Ovary (tissue), 7 donors: ENCODE measurements at regions not wholly inside any gene's neighbourhood (a gene's known extent, or its start where the extent isn't known, plus 50 kb on each side); places are given as distances from the start of the nearest gene placed in this dataset.

ENCODE experiments used
- DNase-seq, 5 donors: peaks; one replicate each; pipeline ENCODE4 v3.0.0-alpha.2; 2019 to 2020
- H3K27ac ChIP-seq, 2 donors: fragments of 200-600 bp; one replicate each; pipeline versions ENCODE4 v1.5.1 to v1.8.0; 2019 to 2022
- H3K27me3 ChIP-seq: fragments of 200-600 bp; one replicate; pipeline ENCODE4 v1.8.0; 2022
- H3K36me3 ChIP-seq: fragments of 200-600 bp; sonication (generic); one replicate; pipeline ENCODE4 v1.5.1; 2019
- H3K4me1 ChIP-seq: one replicate; pipeline ENCODE4 v1.8.1; 2013; ENCODE audit warnings: mild to moderate bottlenecking, moderate library complexity; ENCODE audit not compliant: insufficient read depth
- H3K4me3 ChIP-seq: fragments of 200-600 bp; sonication (generic); one replicate; pipeline ENCODE4 v1.5.1; 2017
- H3K9me3 ChIP-seq, 2 donors: fragments of 200-600 bp in 1 of 2; sonication (generic) in 1 of 2; one replicate each; pipeline versions ENCODE4 v1.5.1 to v1.8.1; 2013 to 2019; ENCODE audit warnings: mild to moderate bottlenecking in 1 of 2, moderate library complexity in 1 of 2
- CTCF ChIP-seq, 3 donors: fragments of 450-650 bp in 2 of 3; fragments of 200-600 bp in 1 of 3; IDR thresholded peaks; one replicate each; pipeline versions ENCODE4 v1.5.1 to v1.8.0; 2016 to 2022; ENCODE audit warnings: antibody characterized with exemption in 3 of 3, mild to moderate bottlenecking in 1 of 3
- EP300 ChIP-seq: sonication (generic); formaldehyde crosslinking; IDR thresholded peaks from one replicate; pipeline ENCODE4 v1.6.1; 2017; ENCODE audit warnings: antibody characterized with exemption
- POLR2A ChIP-seq: fragments of 450-650 bp; IDR thresholded peaks from one replicate; pipeline ENCODE4 v1.6.1; 2017; ENCODE audit warnings: antibody characterized with exemption, mild to moderate bottlenecking, moderate library complexity
- WGBS, 3 donors: extraction: QIAGEN DNeasy Blood & Tissue Kit in 1 of 3; methylation state at CpG; one replicate each; pipeline versions ENCODE4 v1.1.5 to v1.1.7; 2013 to 2017; 5-methylcytosine and 5-hydroxymethylcytosine counted together
- intact Hi-C, 4 donors: fragments of 100-400 bp; cut with DNase I; formaldehyde crosslinking; loops; one replicate each; pipeline versions ENCODE4 v1.11.0 to v1.15.1; 2022 to 2023
- donor health status: DM: no; HTN: no; CAD: no; lungs with moderate emphysema.
- donor health status: DM: no; HTN: no; CAD: no.
- donor health status: Bipolar disorder and iron deficiency.
- donor health status: DM: no; HTN: no; CAD: no.
- donor health status: DM: yes; HTN: yes; CAD: no.

- TF ChIP-seq POLR2A (no peak), EP300 (no peak), CTCF (IDR thresholded peaks at IDR 0.05) (no peak)
- intact Hi-C loops, result no loop called here
- Histone ChIP-seq H3K36me3 (no peaks in the 10 kb centered on the region), H3K9me3 (no peaks in the 10 kb centered on the region), H3K27ac (no peak overlapping the region), H3K4me3 (no peak overlapping the region), H3K27me3 (no peaks in the 10 kb centered on the region), H3K4me1 (no peaks in the 10 kb centered on the region)
- WGBS, 3 donors, result 93 to 96% (median 93%) methylated on average over 6 of the region's 6 CpGs
- DNase-seq, result no peak
Observed at GRCh38 chr6:169841251-169841650, 89.8 kb downstream of the ERMARD start.

GRCh38 chr6:169839898-169840631, 88.6 kb downstream of the ERMARD start:
- no peak for TF ChIP-seq EP300
- no peak for TF ChIP-seq CTCF (IDR thresholded peaks at IDR 0.05)
- Histone ChIP-seq H3K4me1 (no peaks in the 10 kb centered on the region), H3K27me3 (no peaks in the 10 kb centered on the region), H3K27ac (no peak overlapping the region), H3K4me3 (no peak overlapping the region), H3K36me3 (no peaks in the 10 kb centered on the region), H3K9me3 (no peaks in the 10 kb centered on the region)
- DNase-seq, result no peak
- intact Hi-C loops, result loop anchor here in 3 of 4 donors (10.0 kb wide), 3 partner anchors 95 to 685 kb away; partner anchors contain the start of gene DLL1 (in 1 of the 3)
- WGBS, 3 donors, result 83 to 88% (median 87%) methylated on average over 25 of the region's 25 CpGs

- H3K36me3 ChIP-seq, result no peaks in the 10 kb centered on the region
- 93 to 97% (median 96%) methylated on average over 10 of the region's 10 CpGs for WGBS, 3 donors
- H3K27me3 ChIP-seq, result no peaks in the 10 kb centered on the region
- no peak for DNase-seq
- intact Hi-C loops, result loop anchor here in 3 of 4 donors (10.0 kb wide), 3 partner anchors 95 to 685 kb away; partner anchors contain the start of gene DLL1 (in 1 of the 3)
- H3K27ac ChIP-seq, result no peak overlapping the region
- H3K4me3 ChIP-seq, result no peak overlapping the region
- H3K9me3 ChIP-seq, result no peaks in the 10 kb centered on the region
- no peaks in the 10 kb centered on the region for H3K4me1 ChIP-seq
- TF ChIP-seq CTCF (IDR thresholded peaks at IDR 0.05), result no peak
- TF ChIP-seq EP300, result no peak
- no peak for TF ChIP-seq POLR2A
Observed at GRCh38 chr6:169839493-169839892, 88.1 kb downstream of the ERMARD start.

- Histone ChIP-seq H3K36me3 (no peaks in the 10 kb centered on the region), H3K4me1 (no peaks in the 10 kb centered on the region), H3K27me3 (no peaks in the 10 kb centered on the region), H3K4me3 (no peak overlapping the region), H3K9me3 (no peaks in the 10 kb centered on the region), H3K27ac (no peak overlapping the region)
- TF ChIP-seq EP300 (no peak), POLR2A (no peak), CTCF (IDR thresholded peaks at IDR 0.05) (no peak)
- no peak for DNase-seq
- intact Hi-C loops, result loop anchor here in 3 of 4 donors (10.0 kb wide), 3 partner anchors 96 to 686 kb away; partner anchors contain the start of gene DLL1 (in 1 of the 3)
- 82 to 90% (median 89%) methylated on average over 27 of the region's 27 CpGs for WGBS, 3 donors
Observed at GRCh38 chr6:169839029-169839481, 87.6 kb downstream of the ERMARD start.
